Fibroblast of lung (primary cell): ENCODE measurements at regions not wholly inside any gene's neighbourhood (a gene's known extent, or its start where the extent isn't known, plus 50 kb on each side); places are given as distances from the start of the nearest gene placed in this dataset.

Experiments used
- CTCF ChIP-seq, 2 donors: IDR thresholded peaks in 1 of 2; conservative IDR thresholded peaks in 1 of 2; 1 replicate in 1 of 2; 2 replicates in 1 of 2; pipeline ENCODE4 v1.5.1; 2011 to 2012; ENCODE audit warnings: low read length in 2 of 2, control low read depth in 1 of 2, inconsistent platforms in 1 of 2, low read depth in 1 of 2, mild to moderate bottlenecking in 1 of 2
- EZH2 ChIP-seq: IDR thresholded peaks from 2 replicates; pipeline ENCODE4 v1.5.1; 2012; ENCODE audit warnings: low read length, control low read depth, mild to moderate bottlenecking; ENCODE audit errors: missing control alignments

DNA sequence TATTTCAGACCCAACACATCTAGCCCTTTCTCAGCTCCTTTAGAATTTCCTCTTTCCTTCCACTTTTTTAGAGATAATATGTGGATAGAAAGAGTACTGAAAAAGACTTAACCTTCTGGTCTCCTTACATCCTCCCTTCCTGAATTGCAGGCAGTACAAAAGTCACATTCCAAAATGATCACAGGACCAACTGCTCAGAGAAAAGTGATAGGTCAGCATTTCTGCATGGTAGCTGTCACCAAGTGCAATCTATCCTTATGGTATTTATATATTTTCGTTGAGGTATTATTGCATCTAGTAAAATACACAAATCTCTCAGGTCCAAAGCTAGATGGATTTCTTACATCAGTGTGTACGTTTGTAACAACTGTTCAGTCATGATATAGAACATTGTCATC, 427.5 kb downstream of the LPIN1 start:
- no peak for TF ChIP-seq EZH2
- no peak for TF ChIP-seq CTCF (conservative IDR thresholded peaks at IDR 0.05 in 1 of 2, IDR thresholded peaks at IDR 0.05 in 1 of 2; ENCODE audit: low read depth in 1 of 2, low read length in 2 of 2)
